Effector memory CD8-positive, alpha-beta T cell (primary cell): ENCODE measurements at regions not wholly inside any gene's neighbourhood (a gene's known extent, or its start where the extent isn't known, plus 50 kb on each side); places are given as distances from the start of the nearest gene placed in this dataset.
"Not testable (repeated sequence)": the region's sequence is repeated elsewhere in the genome, so short reads cannot be mapped to it uniquely, and the experiment has no call there.

ENCODE experiments used
- ATAC-seq: fragments of 150-1000 bp; cut with Tn5 transposase; replicated peaks from 2 replicates; pipeline ENCODE4 v1.10.0; 2021; ENCODE audit warnings: mild to moderate bottlenecking, moderate library complexity
- DNase-seq, 3 experiments: peaks; one replicate each; pipeline ENCODE4 v3.0.0; 2021
- H3K27ac Mint-ChIP-seq, 2 donors: one replicate each; pipeline ENCODE4 v1.8.0; 2022; ENCODE audit warnings: mild to moderate bottlenecking in 2 of 2, mixed read lengths in 2 of 2, moderate library complexity in 2 of 2
- H3K27me3 Mint-ChIP-seq, 2 donors: one replicate each; pipeline ENCODE4 v1.8.0; 2022; ENCODE audit warnings: mixed read lengths in 2 of 2
- H3K36me3 Mint-ChIP-seq: one replicate; pipeline ENCODE4 v1.8.0; 2022; ENCODE audit warnings: mild to moderate bottlenecking, moderate library complexity, mixed read lengths; ENCODE audit not compliant: insufficient read depth
- H3K4me1 Mint-ChIP-seq, 2 donors: one replicate each; pipeline ENCODE4 v1.8.0; 2022; ENCODE audit warnings: low read depth in 2 of 2, mixed read lengths in 2 of 2
- H3K4me3 Mint-ChIP-seq, 2 donors: one replicate each; pipeline ENCODE4 v1.8.0; 2022; ENCODE audit warnings: mild to moderate bottlenecking in 2 of 2, mixed read lengths in 2 of 2, moderate library complexity in 2 of 2
- H3K9me3 Mint-ChIP-seq, 2 donors: one replicate each; pipeline ENCODE4 v1.8.0; 2022; ENCODE audit warnings: mixed read lengths in 2 of 2

GRCh38 chr9:80498001-80498555, 926.3 kb downstream of the TLE4 start:
- no peak overlapping the region for H3K4me3 Mint-ChIP-seq
- DNase-seq (no peak), ATAC-seq (no peak)
- H3K27me3 Mint-ChIP-seq, result no peaks in the 10 kb centered on the region
- H3K27ac Mint-ChIP-seq, result no peak overlapping the region
- peaks cover 13 to 18% of the 10 kb centered on the region in 2 donors for H3K9me3 Mint-ChIP-seq
- no peaks in the 10 kb centered on the region for H3K36me3 Mint-ChIP-seq
- H3K4me1 Mint-ChIP-seq, result no peaks in the 10 kb centered on the region

GRCh38 chr9:80496901-80497556, 925.3 kb downstream of the TLE4 start:
- no peak overlapping the region for H3K4me3 Mint-ChIP-seq

GRCh38 chr9:80493258-80493657, 921.5 kb downstream of the TLE4 start:
- no peak overlapping the region for H3K4me3 Mint-ChIP-seq

More at GRCh38 chr9:80496901-80497556, 925.3 kb downstream of the TLE4 start:
- DNase-seq, result no peak
- H3K27me3 Mint-ChIP-seq, result no peaks in the 10 kb centered on the region
- H3K9me3 Mint-ChIP-seq, result peaks cover 13 to 18% of the 10 kb centered on the region in 2 donors
- H3K4me1 Mint-ChIP-seq, result no peaks in the 10 kb centered on the region
- H3K36me3 Mint-ChIP-seq, result no peaks in the 10 kb centered on the region
- no peak overlapping the region for H3K27ac Mint-ChIP-seq
- ATAC-seq, result no peak

GRCh38 chr9:80492221-80492620, 920.5 kb downstream of the TLE4 start:
- H3K27ac Mint-ChIP-seq, result no peak overlapping the region
- H3K36me3 Mint-ChIP-seq, result no peaks in the 10 kb centered on the region
- no peak overlapping the region for H3K4me3 Mint-ChIP-seq
- no peaks in the 10 kb centered on the region for H3K27me3 Mint-ChIP-seq
- H3K9me3 Mint-ChIP-seq, result peaks cover 11 to 12% of the 10 kb centered on the region in 2 donors
- no peak for ATAC-seq
- no peaks in the 10 kb centered on the region for H3K4me1 Mint-ChIP-seq
- no peak for DNase-seq

More at GRCh38 chr9:80493258-80493657, 921.5 kb downstream of the TLE4 start:
- DNase-seq (no peak), ATAC-seq (no peak)
- Mint-ChIP-seq H3K27me3 (no peaks in the 10 kb centered on the region), H3K27ac (no peak overlapping the region), H3K36me3 (no peaks in the 10 kb centered on the region), H3K4me1 (no peaks in the 10 kb centered on the region), H3K9me3 (peaks cover 13 to 18% of the 10 kb centered on the region in 2 donors)

GRCh38 chr9:80491086-80491696, 919.4 kb downstream of the TLE4 start:
- Mint-ChIP-seq H3K4me3 (no peak overlapping the region), H3K36me3 (no peaks in the 10 kb centered on the region), H3K9me3 (peaks cover 2 to 7% of the 10 kb centered on the region in 2 donors), H3K27me3 (no peaks in the 10 kb centered on the region), H3K27ac (no peak overlapping the region), H3K4me1 (no peaks in the 10 kb centered on the region)
- no peak for ATAC-seq
- DNase-seq, result no peak

DNA sequence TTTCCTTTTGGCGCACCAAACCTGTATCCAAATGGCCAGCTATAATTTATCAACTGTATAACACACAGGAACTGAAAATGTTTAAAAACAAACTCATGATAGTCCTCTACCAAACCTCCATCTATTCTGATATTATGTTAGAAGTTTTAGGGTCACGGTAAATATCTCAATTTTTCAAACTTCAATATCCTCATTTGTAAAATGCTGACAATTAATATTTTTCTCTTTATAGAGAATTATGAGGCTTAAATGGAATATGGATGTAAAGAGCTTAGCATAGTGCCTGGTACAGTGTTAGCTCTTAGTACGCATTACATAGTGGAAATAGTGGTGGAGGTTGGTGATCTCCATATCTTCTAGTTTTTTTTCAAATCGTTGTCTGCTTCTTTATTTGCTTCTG, 917.6 kb downstream of the TLE4 start:
- H3K4me1 Mint-ChIP-seq, result no peaks in the 10 kb centered on the region
- H3K27ac Mint-ChIP-seq, result no peak overlapping the region
- DNase-seq (no peak), ATAC-seq (no peak)
- H3K27me3 Mint-ChIP-seq, result no peaks in the 10 kb centered on the region
- no peaks in the 10 kb centered on the region for H3K36me3 Mint-ChIP-seq
- no peak overlapping the region for H3K4me3 Mint-ChIP-seq
- peaks cover 0 to 3% of the 10 kb centered on the region in 2 donors for H3K9me3 Mint-ChIP-seq

DNA sequence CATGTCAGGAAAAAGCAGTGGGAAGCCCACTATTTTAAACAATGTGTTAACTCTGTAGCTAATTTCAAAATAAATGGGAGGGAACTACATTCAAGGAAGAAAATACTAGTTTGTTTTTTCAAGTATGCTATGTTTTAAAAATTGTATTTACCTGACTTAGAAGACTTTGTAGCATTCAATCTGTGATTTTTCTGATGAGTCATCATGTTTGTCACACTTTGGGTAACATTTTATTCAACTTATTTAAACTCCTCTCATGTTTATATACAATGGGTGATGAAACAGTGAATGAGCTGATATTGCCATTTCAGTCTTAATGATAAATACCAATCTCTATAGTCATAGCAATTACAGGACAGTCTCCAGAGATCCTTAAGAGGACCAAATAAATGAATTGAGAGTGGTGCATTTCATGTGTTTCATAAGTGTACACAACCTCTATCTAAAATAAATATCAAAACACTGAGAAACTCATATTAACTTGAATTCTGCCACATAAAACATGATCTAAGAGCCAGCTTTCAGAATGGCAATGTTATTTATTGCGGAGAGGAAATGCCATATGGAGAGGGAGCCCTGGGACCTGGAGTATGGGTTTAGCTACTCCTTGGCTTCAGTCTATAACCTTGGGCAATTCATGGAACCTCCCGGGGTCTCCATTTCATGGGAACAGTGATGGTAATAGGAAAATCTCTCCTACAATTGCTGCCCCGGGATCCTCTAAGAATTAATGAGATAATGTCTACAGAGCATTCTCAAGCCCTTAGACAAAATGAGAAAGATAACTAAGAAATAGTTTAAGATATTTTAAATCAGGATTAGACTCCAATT, 913.9 kb downstream of the TLE4 start:
- no peaks in the 10 kb centered on the region for H3K27me3 Mint-ChIP-seq
- DNase-seq (no peak), ATAC-seq (no peak)
- no peak overlapping the region for H3K27ac Mint-ChIP-seq
- H3K4me1 Mint-ChIP-seq, result no peaks in the 10 kb centered on the region
- no peaks in the 10 kb centered on the region for H3K36me3 Mint-ChIP-seq
- H3K4me3 Mint-ChIP-seq, result no peak overlapping the region
- H3K9me3 Mint-ChIP-seq, result peaks cover 0 to 5% of the 10 kb centered on the region in 2 donors

- not testable (repeated sequence) for H3K27ac Mint-ChIP-seq, DNase-seq, ATAC-seq, H3K27me3 Mint-ChIP-seq, H3K9me3 Mint-ChIP-seq, H3K4me1 Mint-ChIP-seq, H3K36me3 Mint-ChIP-seq, H3K4me3 Mint-ChIP-seq
Measured at GRCh38 chr9:80482251-80482650, 910.5 kb downstream of the TLE4 start.

GRCh38 chr9:80467632-80468031, 895.9 kb downstream of the TLE4 start:
- no peak overlapping the region for H3K4me3 Mint-ChIP-seq
- ATAC-seq (no peak), DNase-seq (no peak)
- no peaks in the 10 kb centered on the region for H3K4me1 Mint-ChIP-seq
- peaks cover 16 to 25% of the 10 kb centered on the region in 2 donors for H3K9me3 Mint-ChIP-seq
- no peaks in the 10 kb centered on the region for H3K27me3 Mint-ChIP-seq
- no peak overlapping the region for H3K27ac Mint-ChIP-seq
- no peaks in the 10 kb centered on the region for H3K36me3 Mint-ChIP-seq

GRCh38 chr9:80465556-80465955, 893.8 kb downstream of the TLE4 start:
- no peak for ATAC-seq
- Mint-ChIP-seq H3K4me3 (no peak overlapping the region), H3K27ac (no peak overlapping the region), H3K9me3 (peaks cover 11 to 15% of the 10 kb centered on the region in 2 donors), H3K36me3 (no peaks in the 10 kb centered on the region), H3K4me1 (no peaks in the 10 kb centered on the region), H3K27me3 (no peaks in the 10 kb centered on the region)
- DNase-seq, result no peak

DNA sequence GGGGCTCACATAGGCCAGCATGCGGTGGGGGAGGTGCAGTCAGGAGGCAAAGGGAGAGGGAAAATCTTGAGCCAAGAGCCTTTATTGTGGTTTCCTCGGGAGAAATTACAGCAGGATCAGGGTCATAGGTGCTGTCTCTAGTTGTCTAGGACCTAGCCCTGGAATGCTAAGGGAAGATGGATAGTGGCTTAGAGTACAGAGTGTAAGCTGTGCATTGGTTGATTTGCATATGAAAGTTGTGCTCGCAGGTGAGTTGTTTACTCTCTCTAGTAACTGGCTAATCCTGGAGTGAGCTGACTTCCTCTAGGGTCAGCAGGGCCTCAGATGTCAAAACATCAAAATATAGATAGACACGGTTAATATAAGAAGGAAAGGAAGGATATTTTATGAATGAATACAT, 877.7 kb downstream of the TLE4 start:
- no peak overlapping the region for H3K27ac Mint-ChIP-seq
- H3K27me3 Mint-ChIP-seq, result no peaks in the 10 kb centered on the region
- H3K36me3 Mint-ChIP-seq, result no peaks in the 10 kb centered on the region
- H3K4me1 Mint-ChIP-seq, result no peaks in the 10 kb centered on the region
- H3K4me3 Mint-ChIP-seq, result no peak overlapping the region
- DNase-seq, result no peak
- no peak for ATAC-seq
- H3K9me3 Mint-ChIP-seq, result peaks cover 5 to 11% of the 10 kb centered on the region in 2 donors

DNA sequence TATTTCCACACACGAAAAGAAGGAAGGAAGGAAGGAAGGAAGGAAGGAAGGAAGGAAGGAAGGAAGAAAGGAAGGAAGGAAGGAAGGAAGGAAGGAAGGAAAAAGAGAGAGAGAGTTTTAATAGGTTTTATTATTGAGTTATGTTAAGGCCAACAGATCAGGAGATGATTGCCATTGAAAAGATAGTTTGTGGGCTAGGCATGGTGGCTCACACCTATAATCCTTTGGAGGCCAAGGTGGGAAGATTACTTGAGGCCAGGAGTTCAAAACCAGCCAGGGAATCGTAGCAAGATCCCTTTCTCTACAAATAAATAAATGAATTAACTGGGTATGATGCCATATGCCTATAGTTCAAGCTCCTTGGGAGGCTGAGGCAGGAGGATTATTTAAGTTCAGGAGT, 877.2 kb downstream of the TLE4 start:
- no peaks in the 10 kb centered on the region for H3K36me3 Mint-ChIP-seq
- no peak for ATAC-seq
- no peak overlapping the region for H3K27ac Mint-ChIP-seq

DNA sequence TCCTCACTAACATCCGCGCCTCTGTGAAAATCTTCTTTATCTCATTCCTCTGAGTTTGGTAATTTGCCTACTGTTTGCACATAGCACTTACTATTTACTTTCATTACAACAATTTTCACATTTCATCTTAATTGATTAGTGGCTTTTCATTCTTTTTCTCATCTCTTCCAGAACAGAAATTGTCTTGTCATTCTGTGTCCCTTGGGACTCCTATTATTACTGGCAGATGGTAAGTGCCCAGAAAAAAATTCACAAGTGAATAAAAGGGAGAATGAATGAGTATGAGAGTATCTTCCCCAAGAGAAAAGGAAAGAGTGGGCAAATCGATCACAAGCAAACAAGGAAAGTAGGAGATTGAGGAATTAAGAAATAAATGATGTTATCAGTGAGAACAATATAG, 876.1 kb downstream of the TLE4 start:
- ATAC-seq (no peak), DNase-seq (no peak)
- H3K36me3 Mint-ChIP-seq, result no peaks in the 10 kb centered on the region
- peaks cover 5 to 11% of the 10 kb centered on the region in 2 donors for H3K9me3 Mint-ChIP-seq
- no peaks in the 10 kb centered on the region for H3K4me1 Mint-ChIP-seq
- H3K27me3 Mint-ChIP-seq, result no peaks in the 10 kb centered on the region
- no peak overlapping the region for H3K4me3 Mint-ChIP-seq
- no peak overlapping the region for H3K27ac Mint-ChIP-seq

More for the DNA sequence above, 877.2 kb downstream of the TLE4 start:
- H3K4me1 Mint-ChIP-seq, result no peaks in the 10 kb centered on the region
- H3K27me3 Mint-ChIP-seq, result no peaks in the 10 kb centered on the region
- no peak for DNase-seq
- H3K9me3 Mint-ChIP-seq, result peaks cover 5 to 11% of the 10 kb centered on the region in 2 donors
- no peak overlapping the region for H3K4me3 Mint-ChIP-seq
